ENCODE measurements at regions not wholly inside any gene's neighbourhood (a gene's known extent, or its start where the extent isn't known, plus 50 kb on each side); places are given as distances from the start of the nearest gene placed in this dataset.
"Not testable (repeated sequence)": the region's sequence is repeated elsewhere in the genome, so short reads cannot be mapped to it uniquely, and the experiment has no call there.

GRCh38 chr6:78386854-78387253 lies 480.5 kb upstream of the IRAK1BP1 start:
- not testable (repeated sequence) for DNase-seq (ENCODE audit: low spot score); FAIRE-seq

GRCh38 chr6:78390066-78390465 lies 477.3 kb upstream of the IRAK1BP1 start:
- H3K79me2 ChIP-seq (ENCODE audit: insufficient read depth, low read length), result no peaks in the 10 kb centered on the region
- no peaks in the 10 kb centered on the region for H3K36me3 ChIP-seq (replicated peaks in 1 of 2; ENCODE audit: control insufficient read depth in 1 of 2, insufficient read depth in 2 of 2, low read length in 2 of 2)
- H3K27me3 ChIP-seq (ENCODE audit: control insufficient read depth in 1 of 2, insufficient read depth in 2 of 2, low read length in 2 of 2), result no peaks in the 10 kb centered on the region
- H3K4me2 ChIP-seq (ENCODE audit: low read depth, low read length), result no peak overlapping the region
- DNase-seq (ENCODE audit: low spot score) (peak; percentile 3), ATAC-seq (no peak), FAIRE-seq (no peak)
- BruUV-seq (replicated peaks), result no TSS peak
- TF ChIP-seq MBD4 (IDR thresholded peaks at IDR 0.05; ENCODE audit: borderline replicate concordance, low read length) (no peak), ATF7 (IDR thresholded peaks at IDR 0.05) (peak; percentile 49), ATF7 (CRISPR knock-in tag; IDR thresholded peaks at IDR 0.05) (no peak), ZNF513 (CRISPR knock-in tag; conservative IDR thresholded peaks at IDR 0.05) (no peak), KLF16 (CRISPR knock-in tag; IDR thresholded peaks at IDR 0.05) (no peak)
- no peak overlapping the region for H2AFZ ChIP-seq (ENCODE audit: low read length)
- intact Hi-C loops (cut with micrococcal nuclease; ENCODE audit: unreplicated experiment) (no loop called here), in situ Hi-C loops (cut with HindIII; ENCODE audit: extremely low pct_ligation_motif_present, low pct_unique_long_range_greater_than_20kb) (no loop called here)
- H3K4me1 ChIP-seq (ENCODE audit: insufficient read depth, low read length), result no peaks in the 10 kb centered on the region
- H3K9me3 ChIP-seq (ENCODE audit: low read length), result peaks cover 66% of the 10 kb centered on the region
- CTCF ChIA-PET (ENCODE audit: low intra/inter-chr PET ratio, low total read pairs), result no interaction called here
- POLR2A ChIA-PET, result no interaction called here
- H3K27ac ChIP-seq (ENCODE audit: extremely low read length, insufficient read depth, low read length), result no peak overlapping the region
- H3K4me3 ChIP-seq (replicated peaks in 1 of 3; ENCODE audit: insufficient read depth in 1 of 3, low read depth in 2 of 3, low read length in 3 of 3), result no peak overlapping the region
- H3K9ac ChIP-seq (ENCODE audit: insufficient read depth, low read depth, low read length), result no peak overlapping the region
- WGBS (ENCODE audit: low lambda C conversion rate), result 0% methylated on average over 1 of the region's 1 CpG
- H4K20me1 ChIP-seq (ENCODE audit: insufficient read depth, low read length), result no peaks in the 10 kb centered on the region

More at GRCh38 chr6:78386854-78387253, 480.5 kb upstream of the IRAK1BP1 start:
- H3K36me3 ChIP-seq (replicated peaks in 1 of 2; ENCODE audit: control insufficient read depth in 1 of 2, insufficient read depth in 2 of 2, low read length in 2 of 2); H3K27me3 ChIP-seq (ENCODE audit: control insufficient read depth in 1 of 2, insufficient read depth in 2 of 2, low read length in 2 of 2); intact Hi-C loops (cut with micrococcal nuclease; ENCODE audit: unreplicated experiment); in situ Hi-C loops (cut with HindIII; ENCODE audit: extremely low pct_ligation_motif_present, low pct_unique_long_range_greater_than_20kb); H3K4me3 ChIP-seq (replicated peaks in 1 of 3; ENCODE audit: insufficient read depth in 1 of 3, low read depth in 2 of 3, low read length in 3 of 3); H3K4me2 ChIP-seq (ENCODE audit: low read depth, low read length); BruUV-seq (replicated peaks); CTCF ChIA-PET (ENCODE audit: low intra/inter-chr PET ratio, low total read pairs); H3K9ac ChIP-seq (ENCODE audit: insufficient read depth, low read depth, low read length); H3K79me2 ChIP-seq (ENCODE audit: insufficient read depth, low read length); H3K27ac ChIP-seq (ENCODE audit: extremely low read length, insufficient read depth, low read length); H3K4me1 ChIP-seq (ENCODE audit: insufficient read depth, low read length); H4K20me1 ChIP-seq (ENCODE audit: insufficient read depth, low read length); POLR2A ChIA-PET; ATAC-seq; H2AFZ ChIP-seq (ENCODE audit: low read length): not testable (repeated sequence)
- H3K9me3 ChIP-seq (ENCODE audit: low read length), result peaks cover 86% of the 10 kb centered on the region
- 0% methylated on average over 2 of the region's 2 CpGs for WGBS (ENCODE audit: low lambda C conversion rate)
